ENCODE measurements at regions not wholly inside any gene's neighbourhood (a gene's known extent, or its start where the extent isn't known, plus 50 kb on each side); places are given as distances from the start of the nearest gene placed in this dataset.

DNA sequence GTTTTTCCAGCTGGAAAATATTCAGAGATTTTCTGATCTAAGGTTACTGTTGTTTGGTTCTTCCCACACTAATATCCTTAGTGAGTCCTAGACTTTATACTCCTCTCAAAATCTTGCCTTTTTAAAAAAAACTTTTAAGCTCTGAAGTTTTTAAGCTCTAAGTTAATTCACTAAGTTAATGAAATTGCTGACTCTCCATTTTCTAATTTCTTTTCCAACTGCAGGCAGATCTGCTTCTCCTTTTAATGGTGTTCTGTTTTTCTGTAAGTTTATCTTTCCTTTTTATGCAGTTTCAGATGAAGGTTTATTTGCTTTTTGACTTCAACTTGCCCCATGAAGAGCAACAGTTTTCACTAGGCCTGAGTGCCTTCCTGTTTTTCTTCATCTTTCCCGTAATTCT, 125.8 kb upstream of the ARHGAP42 start:
- Histone ChIP-seq H3K4me1 (peaks cover 11% of the 10 kb centered on the region), H3K36me3 (replicated peaks in 1 of 2; ENCODE audit: insufficient read depth in 1 of 2, low read depth in 2 of 2) (no peaks in the 10 kb centered on the region), H3K9me3 (no peaks in the 10 kb centered on the region), H3K4me3 (no peak overlapping the region), H3K27ac (no peak overlapping the region), H3K27me3 (no peaks in the 10 kb centered on the region)
- ATAC-seq: no peak
- TF ChIP-seq POLR2A (IDR thresholded peaks at IDR 0.05): no peak
- TF ChIP-seq, protein P1, sequence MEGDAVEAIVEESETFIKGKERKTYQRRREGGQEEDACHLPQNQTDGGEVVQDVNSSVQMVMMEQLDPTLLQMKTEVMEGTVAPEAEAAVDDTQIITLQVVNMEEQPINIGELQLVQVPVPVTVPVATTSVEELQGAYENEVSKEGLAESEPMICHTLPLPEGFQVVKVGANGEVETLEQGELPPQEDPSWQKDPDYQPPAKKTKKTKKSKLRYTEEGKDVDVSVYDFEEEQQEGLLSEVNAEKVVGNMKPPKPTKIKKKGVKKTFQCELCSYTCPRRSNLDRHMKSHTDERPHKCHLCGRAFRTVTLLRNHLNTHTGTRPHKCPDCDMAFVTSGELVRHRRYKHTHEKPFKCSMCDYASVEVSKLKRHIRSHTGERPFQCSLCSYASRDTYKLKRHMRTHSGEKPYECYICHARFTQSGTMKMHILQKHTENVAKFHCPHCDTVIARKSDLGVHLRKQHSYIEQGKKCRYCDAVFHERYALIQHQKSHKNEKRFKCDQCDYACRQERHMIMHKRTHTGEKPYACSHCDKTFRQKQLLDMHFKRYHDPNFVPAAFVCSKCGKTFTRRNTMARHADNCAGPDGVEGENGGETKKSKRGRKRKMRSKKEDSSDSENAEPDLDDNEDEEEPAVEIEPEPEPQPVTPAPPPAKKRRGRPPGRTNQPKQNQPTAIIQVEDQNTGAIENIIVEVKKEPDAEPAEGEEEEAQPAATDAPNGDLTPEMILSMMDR (IDR thresholded peaks at IDR 0.05): no peak
- intact Hi-C loops (cut with DNase I): no loop called here
- WGBS, 2 donors: 32 to 44% methylated on average over 1 of the region's 1 CpG
- DNase-seq: no peak

DNA sequence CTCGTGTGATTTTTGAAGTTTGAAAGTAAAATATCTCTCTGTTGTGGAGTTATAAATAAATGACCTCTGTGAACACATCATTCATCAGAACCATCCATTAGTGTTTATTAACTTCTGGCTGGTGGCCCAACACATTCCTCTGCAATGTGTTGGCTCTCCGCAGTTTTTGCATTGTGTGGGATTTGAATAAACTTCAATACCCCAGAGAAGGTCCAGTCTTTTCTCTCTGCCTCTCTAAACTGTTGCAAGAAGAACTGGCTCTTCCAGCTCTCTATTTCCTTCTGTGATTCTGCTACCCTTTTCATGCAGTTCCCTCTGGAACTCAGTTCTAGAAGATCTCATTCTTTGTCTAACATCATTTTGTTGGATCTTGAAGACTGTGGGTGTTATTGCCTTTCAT, 125.0 kb upstream of the ARHGAP42 start:
- WGBS, 2 donors: 34 to 35% methylated on average over 2 of the region's 2 CpGs
- DNase-seq: peak in 3 of 4 donors; percentile 14 to 40 (median 19)
- Histone ChIP-seq H3K9me3 (no peaks in the 10 kb centered on the region), H3K4me1 (peaks cover 11% of the 10 kb centered on the region), H3K27ac (no peak overlapping the region), H3K36me3 (replicated peaks in 1 of 2; ENCODE audit: insufficient read depth in 1 of 2, low read depth in 2 of 2) (no peaks in the 10 kb centered on the region), H3K4me3 (no peak overlapping the region), H3K27me3 (no peaks in the 10 kb centered on the region)
- intact Hi-C loops (cut with DNase I): no loop called here
- TF ChIP-seq, protein P1 (IDR thresholded peaks at IDR 0.05): no peak
- TF ChIP-seq POLR2A (IDR thresholded peaks at IDR 0.05): no peak
- peak; percentile 53 for ATAC-seq

DNA sequence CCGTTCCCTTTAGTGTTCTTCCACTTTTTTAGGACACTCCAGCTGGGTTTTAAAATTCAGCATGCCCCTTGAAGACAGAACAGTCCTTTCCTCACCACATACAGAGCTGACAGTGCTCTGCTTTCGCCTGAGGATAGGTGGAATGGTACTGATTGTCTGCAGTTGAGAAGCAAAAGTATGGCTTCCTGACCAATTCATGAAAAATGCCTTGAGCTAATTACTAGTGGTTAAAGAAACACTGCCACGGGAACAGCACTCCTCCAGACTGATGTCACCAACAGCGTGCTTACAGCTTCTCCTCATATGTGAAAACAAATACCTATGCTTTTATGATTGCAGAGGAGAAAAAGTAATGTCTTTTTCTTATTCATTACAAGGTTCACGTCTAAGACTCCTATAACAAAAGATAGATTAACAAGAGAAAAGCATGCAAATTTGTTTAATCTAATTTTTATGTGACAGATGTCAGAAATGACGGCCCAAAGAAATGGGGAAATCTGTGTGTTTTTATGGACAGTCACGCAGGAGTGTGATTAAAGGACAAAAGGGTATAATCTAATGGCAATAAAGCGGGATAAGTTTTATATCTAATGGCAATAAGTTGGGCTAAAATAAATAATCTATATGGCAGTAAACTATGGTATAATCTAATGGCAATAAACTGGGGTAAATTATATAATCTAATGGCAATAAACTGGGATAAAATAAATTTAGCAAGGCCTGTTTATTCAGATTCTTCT, 123.4 kb upstream of the ARHGAP42 start:
- ATAC-seq: no peak
- Histone ChIP-seq H3K27ac (no peak overlapping the region), H3K9me3 (no peaks in the 10 kb centered on the region), H3K4me3 (no peak overlapping the region), H3K4me1 (peaks cover 11% of the 10 kb centered on the region), H3K27me3 (no peaks in the 10 kb centered on the region), H3K36me3 (replicated peaks in 1 of 2; ENCODE audit: insufficient read depth in 1 of 2, low read depth in 2 of 2) (no peaks in the 10 kb centered on the region)
- WGBS, 2 donors: 69 to 78% methylated on average over 8 of the region's 8 CpGs
- intact Hi-C loops (cut with DNase I): no loop called here
- DNase-seq: no peak
- TF ChIP-seq, protein P1 (IDR thresholded peaks at IDR 0.05): no peak
- TF ChIP-seq POLR2A (IDR thresholded peaks at IDR 0.05): no peak

DNA sequence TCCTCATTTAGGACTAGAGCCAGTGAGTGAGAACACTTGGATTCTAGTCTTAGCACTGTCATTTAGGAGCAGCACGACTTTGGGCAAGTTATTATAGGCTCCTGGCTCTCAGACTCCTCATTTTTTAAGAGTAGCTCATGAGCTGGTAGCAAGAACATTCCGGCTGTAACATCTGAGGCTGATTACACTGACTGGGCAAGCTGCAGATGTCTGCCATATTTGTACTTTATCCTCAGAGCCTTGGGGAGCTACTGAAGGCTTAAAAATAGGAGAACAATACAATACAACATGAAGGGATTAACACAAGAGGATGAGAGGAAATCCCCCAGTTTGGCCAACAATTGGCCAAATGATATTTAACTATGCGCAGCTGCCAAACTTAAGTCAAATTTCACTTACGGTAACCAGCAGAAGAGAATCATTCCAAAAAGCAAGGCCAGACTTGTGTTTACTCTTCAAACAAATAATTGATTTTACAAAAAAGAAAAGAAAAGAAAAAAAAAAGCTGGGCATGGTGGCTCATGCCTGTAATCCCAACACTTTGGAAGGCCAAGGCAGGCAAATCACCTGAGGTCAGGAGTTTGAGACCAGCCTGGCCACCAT, 113.1 kb upstream of the ARHGAP42 start:
- no peaks in the 10 kb centered on the region for H3K36me3 ChIP-seq (replicated peaks in 1 of 2; ENCODE audit: insufficient read depth in 1 of 2, low read depth in 2 of 2)
- no peak overlapping the region for H3K27ac ChIP-seq
- ATAC-seq (no peak), DNase-seq (no peak)
- no peaks in the 10 kb centered on the region for H3K4me1 ChIP-seq
- H3K9me3 ChIP-seq: no peaks in the 10 kb centered on the region
- TF ChIP-seq POLR2A (IDR thresholded peaks at IDR 0.05): no peak
- TF ChIP-seq, protein P1 (IDR thresholded peaks at IDR 0.05): no peak
- intact Hi-C loops (cut with DNase I): no loop called here
- no peaks in the 10 kb centered on the region for H3K27me3 ChIP-seq
- WGBS, 2 donors: 58 to 66% methylated on average over 4 of the region's 4 CpGs
- no peak overlapping the region for H3K4me3 ChIP-seq
